GM12892 (cell line): ENCODE measurements at regions not wholly inside any gene's neighbourhood (a gene's known extent, or its start where the extent isn't known, plus 50 kb on each side); places are given as distances from the start of the nearest gene placed in this dataset.
"Not testable (repeated sequence)": the region's sequence is repeated elsewhere in the genome, so short reads cannot be mapped to it uniquely, and the experiment has no call there.

ENCODE experiments used
- DNase-seq: peaks from one replicate; pipeline ENCODE4 v3.0.0; 2011; ENCODE audit not compliant: insufficient read length
- FAIRE-seq: peaks from 2 replicates; lab custom pipeline; 2011; peaks lifted over from hg19 to GRCh38; lab: Jason Lieb, UNC
- POLR2A ChIP-seq: IDR thresholded peaks from 2 replicates; pipeline ENCODE4 v1.6.1; 2011; ENCODE audit warnings: low read depth, low read length, control low read depth
- POLR2AphosphoS5 ChIP-seq: IDR thresholded peaks from 2 replicates; pipeline ENCODE4 v1.6.1; 2011; ENCODE audit warnings: low read depth, low read length, control low read depth
- TAF1 ChIP-seq: IDR thresholded peaks from 2 replicates; pipeline ENCODE4 v1.6.1; 2011; ENCODE audit warnings: low read depth, mild to moderate bottlenecking, control low read depth, low read length, borderline replicate concordance

- FAIRE-seq: no peak
- TF ChIP-seq POLR2AphosphoS5 (no peak), POLR2A (no peak), TAF1 (no peak)
- no peak for DNase-seq
Observed at GRCh38 chr20:6311841-6312655, 189.2 kb upstream of the FERMT1 start.

GRCh38 chr20:6311097-6311496 lies 188.3 kb upstream of the FERMT1 start:
- DNase-seq: no peak
- no peak for FAIRE-seq
- TF ChIP-seq POLR2A: no peak
- TF ChIP-seq POLR2AphosphoS5: no peak
- no peak for TF ChIP-seq TAF1

GRCh38 chr20:6305536-6305935 lies 182.7 kb upstream of the FERMT1 start:
- DNase-seq (no peak), FAIRE-seq (no peak)
- TF ChIP-seq POLR2A (no peak), TAF1 (no peak)

GRCh38 chr20:6302041-6302440 lies 179.2 kb upstream of the FERMT1 start:
- DNase-seq: no peak
- TF ChIP-seq POLR2A (no peak), POLR2AphosphoS5 (no peak), TAF1 (no peak)
- FAIRE-seq: no peak

GRCh38 chr20:6299456-6299855 lies 176.6 kb upstream of the FERMT1 start:
- DNase-seq (no peak), FAIRE-seq (no peak)
- TF ChIP-seq POLR2AphosphoS5 (no peak), POLR2A (no peak)

- TF ChIP-seq TAF1 (no peak), POLR2A (no peak), POLR2AphosphoS5 (no peak)
- FAIRE-seq (no peak), DNase-seq (no peak)
Observed at GRCh38 chr20:6298049-6298448, 175.2 kb upstream of the FERMT1 start.

- DNase-seq: no peak
- TF ChIP-seq TAF1 (no peak), POLR2A (no peak), POLR2AphosphoS5 (no peak)
- no peak for FAIRE-seq
Observed at GRCh38 chr20:6295867-6296256, 173.0 kb upstream of the FERMT1 start.

- no peak for DNase-seq
- TF ChIP-seq POLR2A (no peak), TAF1 (no peak), POLR2AphosphoS5 (no peak)
- no peak for FAIRE-seq
Observed at GRCh38 chr20:6295127-6295866, 172.5 kb upstream of the FERMT1 start.

- DNase-seq (no peak), FAIRE-seq (no peak)
- no peak for TF ChIP-seq TAF1
- no peak for TF ChIP-seq POLR2A
- no peak for TF ChIP-seq POLR2AphosphoS5
Observed at GRCh38 chr20:6287471-6287870, 164.6 kb upstream of the FERMT1 start.

GRCh38 chr20:6282642-6283041 lies 159.8 kb upstream of the FERMT1 start:
- FAIRE-seq (no peak), DNase-seq (no peak)
- no peak for TF ChIP-seq TAF1
- no peak for TF ChIP-seq POLR2AphosphoS5
- TF ChIP-seq POLR2A: no peak

GRCh38 chr20:6277661-6278240 lies 154.9 kb upstream of the FERMT1 start:
- TF ChIP-seq TAF1 (no peak), POLR2A (no peak), POLR2AphosphoS5 (no peak)
- FAIRE-seq (no peak), DNase-seq (no peak)

- not testable (repeated sequence) for FAIRE-seq, DNase-seq
Observed at GRCh38 chr20:6270404-6270803, 147.6 kb upstream of the FERMT1 start.
